GM19438 (cell line): ENCODE measurements at regions not wholly inside any gene's neighbourhood (a gene's known extent, or its start where the extent isn't known, plus 50 kb on each side); places are given as distances from the start of the nearest gene placed in this dataset.

ENCODE experiments used
- ATAC-seq: cut with Tn5 transposase; IDR thresholded peaks from one replicate; pipeline ENCODE4 v1.9.1; 2021; ENCODE audit warnings: low read depth; ENCODE audit not compliant: unreplicated experiment

GRCh38 chr20:6693178-6693807 lies 74.2 kb upstream of the BMP2 start:
- ATAC-seq = no peak

DNA sequence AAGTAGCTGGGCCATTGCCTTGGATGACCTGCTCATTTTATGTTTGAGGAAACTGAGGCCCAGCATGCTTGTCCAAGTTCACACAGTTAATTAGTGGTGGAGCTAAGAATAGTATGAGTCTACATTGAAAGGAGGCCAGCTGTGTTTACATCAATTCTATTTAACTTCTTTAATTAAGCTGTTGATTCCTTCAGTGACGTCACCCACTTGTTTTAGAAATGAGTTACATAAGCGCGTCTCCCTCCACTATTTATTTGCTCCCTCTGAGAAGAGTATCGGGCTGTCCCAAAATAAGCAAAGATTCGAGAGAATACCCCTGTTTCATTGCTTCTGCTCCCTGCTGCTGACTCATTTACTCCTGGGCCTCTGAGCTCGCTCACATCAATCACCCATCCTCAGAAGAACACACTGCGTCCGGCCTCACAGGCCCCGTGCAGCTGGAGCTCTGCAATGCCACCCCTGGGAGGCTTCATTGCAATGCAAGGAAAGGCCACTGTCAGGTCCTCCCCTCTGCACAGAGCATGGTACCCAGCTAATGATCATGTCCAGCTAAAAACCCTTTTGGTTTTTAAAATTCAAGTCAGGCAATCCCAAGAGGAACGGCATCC lies 74.8 kb upstream of the BMP2 start:
- no peak for ATAC-seq

DNA sequence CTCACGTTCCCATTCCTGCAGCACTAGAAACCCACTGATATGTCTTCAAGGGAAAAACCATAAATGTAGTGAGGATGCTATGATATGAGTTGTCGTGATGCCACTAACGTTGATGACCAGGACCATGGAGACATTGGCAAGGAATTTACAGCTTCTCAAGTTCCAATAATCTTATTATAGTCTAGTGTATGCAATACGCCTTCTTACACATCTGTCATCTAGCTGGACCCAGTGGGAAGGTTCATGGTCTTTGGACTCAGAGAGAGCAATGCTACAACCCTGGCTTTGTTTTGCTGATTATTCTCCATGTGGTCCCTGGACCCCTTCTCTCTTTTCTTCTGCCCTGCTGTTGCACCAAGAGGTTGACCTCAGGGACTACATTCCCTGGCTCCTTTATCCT lies 76.0 kb upstream of the BMP2 start:
- no peak for ATAC-seq

DNA sequence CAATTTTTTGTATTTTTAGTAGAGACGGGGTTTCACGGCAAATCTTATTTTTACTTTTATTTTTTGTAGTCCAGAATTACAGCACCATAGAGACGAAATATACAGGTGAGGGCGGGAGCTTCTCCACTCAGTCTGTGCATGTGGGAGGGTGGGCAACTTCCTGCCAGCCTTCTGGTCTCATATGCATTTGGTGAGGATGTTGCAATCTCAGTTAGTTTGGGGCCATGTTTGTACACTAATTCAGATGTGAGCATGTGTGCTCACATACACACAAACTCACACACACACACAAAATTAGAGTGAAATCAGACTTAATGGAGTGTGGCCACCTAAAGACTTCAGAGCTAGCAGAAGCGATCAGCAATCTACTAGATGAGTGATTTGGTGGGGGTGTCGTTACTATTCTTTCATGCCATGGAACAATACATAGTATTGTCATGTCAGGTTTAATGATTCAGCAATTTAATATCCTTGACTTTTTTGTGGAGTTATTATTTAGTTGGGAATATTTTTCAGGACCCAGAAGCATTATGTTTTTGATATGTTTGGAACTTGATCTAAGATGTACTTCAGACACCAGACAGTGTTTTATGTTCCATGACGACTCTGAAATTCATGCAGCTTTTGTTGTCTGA lies 78.0 kb upstream of the BMP2 start:
- ATAC-seq = no peak

DNA sequence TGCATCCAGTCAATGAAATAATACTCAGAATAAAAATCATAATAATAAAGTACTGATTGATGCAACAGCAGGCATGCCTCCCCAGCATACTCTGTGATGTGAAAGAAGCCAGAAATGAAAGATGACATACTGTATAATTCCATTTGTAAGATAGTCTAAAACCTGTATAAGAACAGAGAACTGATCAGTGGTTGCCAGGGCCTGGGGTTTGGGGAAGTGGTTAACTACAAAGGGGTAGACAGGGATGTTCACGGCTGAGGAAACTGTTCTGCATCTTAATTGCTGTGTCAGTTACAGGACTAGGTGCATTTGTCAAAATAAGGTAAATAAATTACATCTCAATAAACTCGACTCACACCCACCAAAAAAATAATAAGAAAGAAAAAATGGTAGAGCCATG lies 81.3 kb upstream of the BMP2 start:
- peak; percentile 58 for ATAC-seq

DNA sequence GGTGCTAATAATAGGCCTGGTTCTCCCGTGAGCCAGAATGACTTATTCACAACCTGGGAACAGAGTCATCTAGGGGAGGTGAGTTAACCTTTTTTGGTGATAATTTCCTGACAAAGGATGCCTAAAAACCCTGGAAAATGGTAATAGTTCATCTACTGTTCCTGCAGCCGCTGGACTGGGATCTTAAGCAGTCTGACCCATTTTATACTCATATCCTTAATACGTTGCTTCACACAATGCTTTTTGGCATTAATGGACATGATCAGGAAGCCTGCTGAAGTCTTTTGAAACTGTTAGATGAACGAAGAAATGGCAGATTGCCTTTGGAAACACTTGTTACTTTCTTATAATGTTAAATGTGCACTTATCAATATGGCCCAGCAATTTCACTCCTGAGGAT lies 81.9 kb upstream of the BMP2 start:
- ATAC-seq = no peak

DNA sequence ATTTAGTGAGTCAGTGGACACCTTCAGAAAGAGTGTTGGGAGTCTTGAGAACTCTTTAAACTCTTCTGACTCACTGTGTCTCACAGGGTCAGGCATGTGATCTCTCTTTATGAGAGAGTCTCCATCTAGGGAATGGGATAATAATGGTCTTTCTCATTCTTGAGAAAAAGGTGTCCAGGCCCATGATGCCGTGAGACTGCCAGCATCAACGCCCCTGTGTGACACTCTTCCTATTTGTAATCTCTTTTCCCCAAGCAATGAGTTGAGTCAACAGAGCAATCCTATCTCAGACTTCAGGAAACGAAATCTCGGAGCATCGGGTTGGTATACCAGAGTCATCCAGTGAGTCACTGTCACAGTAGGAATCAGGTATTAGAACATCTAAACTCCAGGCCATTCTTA lies 82.3 kb upstream of the BMP2 start:
- ATAC-seq = no peak

GRCh38 chr20:6683021-6683977 lies 84.2 kb upstream of the BMP2 start:
- ATAC-seq = no peak

DNA sequence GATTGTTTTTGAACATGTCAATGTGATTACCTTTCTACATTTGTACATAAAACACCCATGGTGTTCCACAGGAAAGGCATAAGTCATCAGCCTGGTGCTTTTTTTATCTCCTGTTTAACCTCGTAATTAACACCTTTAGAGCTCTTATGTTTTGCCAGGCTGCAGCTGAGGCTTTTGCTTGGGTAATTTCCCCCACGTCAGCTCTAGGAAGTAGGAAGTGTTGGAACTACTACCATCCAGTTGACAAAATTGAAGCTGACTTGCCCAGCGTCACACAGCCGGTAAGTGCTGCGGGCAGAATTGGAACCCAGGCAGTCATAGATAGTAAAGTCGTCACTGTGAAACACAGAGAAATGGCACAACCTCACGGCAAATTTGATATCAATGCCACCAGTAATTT lies 86.6 kb upstream of the BMP2 start:
- no peak for ATAC-seq

- ATAC-seq = no peak
Observed at GRCh38 chr20:6680441-6680840, 87.0 kb upstream of the BMP2 start.

DNA sequence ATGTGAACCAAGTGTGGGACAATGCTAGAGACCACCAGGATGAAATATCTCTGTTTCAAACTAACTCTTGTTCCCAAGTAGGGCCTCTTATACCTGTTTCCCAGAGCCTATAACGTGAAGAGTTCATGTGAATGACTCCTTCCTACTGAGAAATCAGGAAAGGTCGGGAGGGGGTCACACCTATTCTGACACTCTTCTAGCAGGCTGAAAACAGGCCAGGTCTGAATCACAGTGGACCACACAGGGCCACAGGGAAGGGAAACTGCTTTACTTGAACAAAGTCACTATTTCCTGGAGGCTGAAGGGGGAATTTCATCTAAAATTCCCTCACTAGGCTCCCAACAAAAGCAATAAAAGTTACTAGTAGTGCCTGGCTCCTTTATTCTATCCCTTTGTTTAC lies 88.4 kb upstream of the BMP2 start:
- no peak for ATAC-seq

DNA sequence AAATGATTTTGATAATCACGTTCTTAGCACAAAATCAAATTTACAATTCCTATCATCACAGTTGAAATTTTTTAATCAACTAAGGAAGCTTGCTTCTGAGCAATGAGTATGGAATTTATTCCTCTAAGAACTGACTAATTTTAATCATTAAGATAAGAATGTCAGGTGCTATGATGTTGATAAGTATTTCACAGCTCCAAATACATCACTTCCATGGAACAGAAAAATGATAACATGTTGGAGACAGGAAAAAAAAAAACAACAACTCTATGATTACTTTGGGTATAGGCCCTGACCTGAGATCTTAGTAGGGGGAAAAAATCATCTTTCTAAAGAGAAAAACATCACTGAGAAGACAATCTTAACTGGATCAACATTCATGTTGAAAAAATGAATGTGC lies 89.4 kb upstream of the BMP2 start:
- ATAC-seq = no peak

DNA sequence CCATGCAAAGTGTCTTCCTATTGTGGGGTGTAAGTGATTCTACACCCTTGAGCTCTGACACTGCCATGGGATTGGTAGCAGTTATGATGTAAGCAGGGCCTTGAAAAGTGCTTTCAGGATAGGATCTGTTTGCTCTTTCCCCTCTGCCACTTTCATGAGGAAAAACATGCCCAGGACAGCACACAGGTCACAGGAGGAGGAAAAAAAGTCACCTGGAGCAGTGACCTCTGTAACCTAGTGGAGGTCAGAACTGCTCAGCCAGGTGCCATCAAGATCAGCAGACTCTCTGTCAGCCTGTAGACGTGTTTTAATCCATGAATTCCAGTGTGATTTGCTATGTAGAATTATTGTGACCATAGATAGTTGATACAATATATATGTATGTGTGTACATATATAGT lies 92.7 kb upstream of the BMP2 start:
- ATAC-seq = no peak

DNA sequence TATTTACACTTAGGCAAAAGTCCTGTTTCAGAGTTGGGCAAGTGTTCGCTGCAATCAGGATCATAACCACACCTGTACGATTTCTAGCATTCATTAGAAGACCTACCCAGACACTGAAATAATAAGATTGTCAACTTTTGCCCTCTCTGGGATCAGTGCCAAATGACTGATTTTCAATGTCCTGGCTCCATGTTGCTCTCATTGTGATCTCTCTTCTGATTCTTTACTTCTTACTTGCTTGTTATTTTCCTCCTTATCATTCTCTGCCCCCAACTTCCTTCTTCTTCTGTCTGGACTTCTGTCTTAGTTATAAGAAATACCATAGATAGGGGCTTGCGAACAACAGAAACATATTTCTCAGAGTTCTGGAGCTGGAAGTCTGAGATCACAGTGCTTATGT lies 94.4 kb upstream of the BMP2 start:
- no peak for ATAC-seq

DNA sequence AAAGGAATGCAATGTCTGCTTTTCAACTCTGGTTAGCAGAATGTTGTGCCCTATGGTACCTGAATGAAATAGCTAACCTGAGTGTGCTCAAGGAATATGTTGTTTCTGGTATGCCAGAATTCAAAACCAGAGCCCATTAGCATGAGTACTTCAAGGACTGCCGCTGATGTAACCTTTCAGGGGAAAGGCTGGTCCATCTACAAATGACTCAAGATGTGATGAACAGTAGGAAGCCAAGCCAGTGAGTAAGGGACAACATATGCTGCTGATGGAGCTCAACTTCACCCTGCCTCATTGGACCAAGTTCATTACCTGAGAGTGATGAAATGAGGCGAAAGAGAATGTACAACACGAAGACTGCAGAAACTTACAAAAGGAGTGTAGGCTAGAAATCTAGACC lies 95.7 kb upstream of the BMP2 start:
- no peak for ATAC-seq

DNA sequence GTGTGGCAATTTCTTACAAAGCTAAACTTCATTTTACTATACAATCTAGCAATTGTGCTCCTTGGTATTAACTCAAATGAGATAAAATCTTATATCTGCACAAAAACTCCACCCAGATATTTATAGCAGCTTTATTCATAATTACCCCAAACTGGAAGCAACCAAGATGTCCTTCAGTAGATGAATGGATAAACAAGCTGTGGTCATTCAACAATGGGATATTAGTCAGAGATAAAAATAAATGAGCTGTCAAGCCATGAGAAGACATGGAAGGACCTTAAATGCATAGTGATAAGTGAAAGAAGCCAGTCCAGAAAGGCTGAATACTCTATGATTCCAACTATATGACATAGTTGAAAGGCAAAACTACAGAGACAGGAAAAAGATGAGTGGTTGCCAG lies 98.9 kb upstream of the BMP2 start:
- ATAC-seq = no peak

- no peak for ATAC-seq
Observed at GRCh38 chr20:6665621-6666355, 101.7 kb upstream of the BMP2 start.

GRCh38 chr20:6665161-6665560 lies 102.3 kb upstream of the BMP2 start:
- ATAC-seq = no peak

- no peak for ATAC-seq
Observed at GRCh38 chr20:6664574-6664973, 102.9 kb upstream of the BMP2 start.

DNA sequence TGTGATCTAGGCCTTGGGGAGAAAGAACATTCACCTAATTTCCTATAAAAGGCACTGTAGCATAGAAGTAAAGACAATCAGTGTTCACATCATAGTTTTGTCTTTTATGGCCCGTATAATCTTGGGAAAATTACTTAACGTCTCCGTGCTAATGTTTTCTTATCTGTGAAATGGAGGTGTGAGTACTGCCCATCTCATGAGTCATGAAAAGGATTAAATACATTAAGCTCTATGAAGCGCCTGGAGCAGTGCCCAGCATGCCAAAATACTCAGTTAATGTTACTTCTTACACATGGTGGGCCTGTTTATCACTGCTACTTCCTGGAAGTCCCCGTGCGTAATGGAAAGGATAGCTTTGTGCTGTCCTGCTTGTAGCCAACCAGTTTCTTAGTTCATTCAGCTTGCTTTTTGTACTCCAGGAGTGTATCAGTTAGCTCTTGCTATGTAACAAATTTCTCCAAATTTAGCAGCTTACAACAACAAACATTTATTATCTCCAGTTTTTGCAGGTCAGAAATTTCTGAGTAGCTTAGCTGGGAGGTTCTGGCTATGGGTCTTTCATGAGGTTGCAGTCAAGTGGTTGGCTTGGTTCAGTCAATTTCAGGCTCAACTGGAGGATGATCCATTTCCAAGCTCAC lies 103.6 kb upstream of the BMP2 start:
- no peak for ATAC-seq
